HepG2 (cell line): ENCODE measurements at regions not wholly inside any gene's neighbourhood (a gene's known extent, or its start where the extent isn't known, plus 50 kb on each side); places are given as distances from the start of the nearest gene placed in this dataset.

ENCODE experiments used
- ATAC-seq: fragments of 200-7000 bp; cut with Tn5 transposase; 3 replicates; pipeline ENCODE4 v1.9.1; 2020; ENCODE audit warnings: mild to moderate bottlenecking, moderate library complexity
- BruUV-seq: library from RNA; stranded (reverse); fragments of 400-500 nt; replicated peaks from 2 replicates; lab custom pipeline; 2021; lab: Mats Ljungman, UMichigan
- CTCF ChIA-PET: fragments of 300-600 bp; formaldehyde crosslinking; extraction: SDS; loops from one replicate; lab custom pipeline; 2021; ENCODE audit warnings: low total read pairs, inconsistent platforms, low intra/inter-chr PET ratio; lab: Yijun Ruan, JAX
- POLR2A ChIA-PET: fragments of 350-600 bp; sonication (Branson Sonifier 250); formaldehyde crosslinking; loops from one replicate; lab custom pipeline; 2020; ENCODE audit warnings: antibody characterized with exemption, inconsistent platforms; lab: Yijun Ruan, JAX
- DNase-seq: peaks from one replicate; pipeline ENCODE4 v3.0.0-alpha.2; 2015; ENCODE audit warnings: low spot score
- FAIRE-seq: peaks from 3 replicates; lab custom pipeline; 2011; peaks lifted over from hg19 to GRCh38; lab: Jason Lieb, UNC
- H2AFZ ChIP-seq: one replicate; pipeline ENCODE4 v1.6.1; 2011; ENCODE audit warnings: low read length, inconsistent platforms
- H3K27ac ChIP-seq: fragments of 300-600 bp; 3 replicates; pipeline ENCODE4 v1.8.0; 2011; ENCODE audit warnings: mixed run types, mild to moderate bottlenecking, mixed read lengths, low read length, inconsistent platforms; ENCODE audit not compliant: insufficient read depth; ENCODE audit errors: extremely low read length
- H3K27me3 ChIP-seq, 2 experiments: fragments of 200-600 bp in 1 of 2; 2 replicates in 1 of 2; 3 replicates in 1 of 2; pipeline versions ENCODE4 v1.6.0 to v1.8.0; 2011; ENCODE audit warnings: low read length in 2 of 2, mild to moderate bottlenecking in 2 of 2, moderate library complexity in 2 of 2, inconsistent platforms in 1 of 2; ENCODE audit not compliant: insufficient read depth in 2 of 2, control insufficient read depth in 1 of 2
- H3K36me3 ChIP-seq, 2 experiments: fragments of 200-600 bp in 1 of 2; replicated peaks in 1 of 2; 2 replicates in 1 of 2; 3 replicates in 1 of 2; pipeline versions ENCODE4 v1.5.1 to v1.8.0; 2011; ENCODE audit warnings: low read length in 2 of 2, inconsistent platforms in 1 of 2; ENCODE audit not compliant: insufficient read depth in 2 of 2, control insufficient read depth in 1 of 2
- H3K4me1 ChIP-seq: 2 replicates; pipeline ENCODE4 v1.5.1; 2012; ENCODE audit warnings: low read length, inconsistent platforms; ENCODE audit not compliant: insufficient read depth
- H3K4me2 ChIP-seq: 2 replicates; pipeline ENCODE4 v1.6.0; 2011; ENCODE audit warnings: low read depth, low read length, inconsistent platforms
- H3K4me3 ChIP-seq, 3 experiments: fragments of 200-600 bp in 1 of 3; sonication (generic), shearing (Covaris generic) in 1 of 3; replicated peaks in 1 of 3; 2 replicates each; pipeline ENCODE4 v1.5.1; 2011 to 2016; ENCODE audit warnings: low read length in 3 of 3, inconsistent platforms in 2 of 3, low read depth in 2 of 3, mild to moderate bottlenecking in 2 of 3, control low read depth in 1 of 3, mixed read lengths in 1 of 3; ENCODE audit not compliant: insufficient read depth in 1 of 3
- H3K79me2 ChIP-seq: one replicate; pipeline ENCODE4 v1.6.1; 2011; ENCODE audit warnings: low read length, inconsistent platforms; ENCODE audit not compliant: insufficient read depth
- H3K9ac ChIP-seq: 2 replicates; pipeline ENCODE4 v1.6.0; 2011; ENCODE audit warnings: mild to moderate bottlenecking, low read depth, low read length, inconsistent platforms; ENCODE audit not compliant: insufficient read depth
- H3K9me3 ChIP-seq: 2 replicates; pipeline ENCODE4 v1.5.1; 2012; ENCODE audit warnings: mild to moderate bottlenecking, low read length
- H4K20me1 ChIP-seq: 2 replicates; pipeline ENCODE4 v1.6.0; 2011; ENCODE audit warnings: inconsistent platforms, mild to moderate bottlenecking, low read length, moderate library complexity; ENCODE audit not compliant: insufficient read depth
- ARNT2 ChIP-seq: sonication (generic); formaldehyde crosslinking; IDR thresholded peaks from 2 replicates; pipeline ENCODE4 v1.8.0; 2022; ENCODE audit warnings: mild to moderate bottlenecking, low read depth, missing genetic modification reagents, moderate library complexity
- CBFB ChIP-seq: sonication (generic); formaldehyde crosslinking; IDR thresholded peaks from 2 replicates; pipeline ENCODE4 v1.4.0; 2020; ENCODE audit warnings: missing genetic modification reagents
- CCDC6 ChIP-seq: sonication (generic); formaldehyde crosslinking; IDR thresholded peaks from 2 replicates; pipeline ENCODE4 v1.8.1; 2022; ENCODE audit warnings: mild to moderate bottlenecking, missing genetic modification reagents, moderate library complexity
- CHD4 ChIP-seq: fragments of 200-600 bp; sonication (generic); IDR thresholded peaks from 2 replicates; pipeline ENCODE4 v1.7.0; 2017; ENCODE audit warnings: mild to moderate bottlenecking, low read length, borderline replicate concordance
- KDM5B ChIP-seq: sonication (generic); formaldehyde crosslinking; IDR thresholded peaks from 2 replicates; pipeline ENCODE4 v1.4.0; 2020; ENCODE audit warnings: missing genetic modification reagents, mild to moderate bottlenecking, borderline replicate concordance
- MAFF ChIP-seq: IDR thresholded peaks from 2 replicates; pipeline ENCODE4 v1.6.1; 2011; ENCODE audit warnings: low read depth, low read length, improper control_type of control experiment
- MAFK ChIP-seq, 2 experiments: IDR thresholded peaks in 1 of 2; conservative IDR thresholded peaks in 1 of 2; 2 replicates each; pipeline ENCODE4 v1.6.1; 2011; ENCODE audit warnings: improper control_type of control experiment in 2 of 2, low read length in 2 of 2
- NFE2L2 ChIP-seq: fragments of 150-350 bp; IDR thresholded peaks from 2 replicates; pipeline ENCODE4 v1.6.1; 2014; ENCODE audit warnings: low read length
- PAWR ChIP-seq: sonication (generic); formaldehyde crosslinking; IDR thresholded peaks from 2 replicates; pipeline ENCODE4 v1.4.0; 2020; ENCODE audit warnings: missing genetic modification reagents, mild to moderate bottlenecking, borderline replicate concordance
- SALL1 ChIP-seq: sonication (generic); formaldehyde crosslinking; IDR thresholded peaks from 2 replicates; pipeline ENCODE4 v1.8.0; 2022; ENCODE audit warnings: mild to moderate bottlenecking, missing genetic modification reagents
- SALL2 ChIP-seq: sonication (generic); formaldehyde crosslinking; IDR thresholded peaks from 2 replicates; pipeline ENCODE4 v1.8.1; 2023; ENCODE audit warnings: mild to moderate bottlenecking, missing genetic modification reagents, inconsistent platforms
- SIN3A ChIP-seq: IDR thresholded peaks from 2 replicates; pipeline ENCODE4 v1.6.1; 2011; ENCODE audit warnings: low read depth, mild to moderate bottlenecking, control low read depth, low read length, borderline replicate concordance
- SKI ChIP-seq: fragments of 450-650 bp; IDR thresholded peaks from one replicate; pipeline ENCODE4 v1.6.1; 2018; ENCODE audit warnings: mild to moderate bottlenecking; ENCODE audit not compliant: partially characterized antibody
- U2AF1 ChIP-seq: fragments of 200-400 bp; formaldehyde crosslinking; optimal IDR thresholded peaks from 2 replicates; pipeline ENCODE3; 2017; ENCODE audit warnings: mild to moderate bottlenecking, low read depth, low read length
- ZBTB38 ChIP-seq: sonication (generic); formaldehyde crosslinking; IDR thresholded peaks from 2 replicates; pipeline ENCODE4 v1.5.1; 2020; ENCODE audit warnings: mild to moderate bottlenecking, missing genetic modification reagents
- ZBTB7B ChIP-seq: sonication (generic); formaldehyde crosslinking; IDR thresholded peaks from 2 replicates; pipeline ENCODE4 v1.4.0; 2020; ENCODE audit warnings: missing genetic modification reagents
- ZFAT ChIP-seq: sonication (generic); formaldehyde crosslinking; conservative IDR thresholded peaks from 2 replicates; pipeline ENCODE4 v1.8.1; 2023; ENCODE audit warnings: missing genetic modification reagents, inconsistent platforms
- ZFP1 ChIP-seq: IDR thresholded peaks from 2 replicates; pipeline ENCODE4 v1.6.1; 2016
- ZFP36L2 ChIP-seq: sonication (generic); formaldehyde crosslinking; IDR thresholded peaks from 2 replicates; pipeline ENCODE4 v1.4.0; 2020; ENCODE audit warnings: missing genetic modification reagents
- ZNF382 ChIP-seq: sonication (generic); formaldehyde crosslinking; IDR thresholded peaks from 2 replicates; pipeline ENCODE4 v1.5.0; 2020; ENCODE audit warnings: missing genetic modification reagents, mild to moderate bottlenecking, borderline replicate concordance
- ZNF75D ChIP-seq: sonication (generic); formaldehyde crosslinking; IDR thresholded peaks from 2 replicates; pipeline ENCODE4 v1.8.1; 2023; ENCODE audit warnings: missing genetic modification reagents, mild to moderate bottlenecking, borderline replicate concordance
- ZNF776 ChIP-seq: sonication (generic); formaldehyde crosslinking; IDR thresholded peaks from 2 replicates; pipeline ENCODE4 v1.4.0; 2020; ENCODE audit warnings: mild to moderate bottlenecking, missing genetic modification reagents
- WGBS: methylation state at CpG from one replicate; pipeline ENCODE4 v1.1.6; 2017; ENCODE audit warnings: low lambda C conversion rate; 5-methylcytosine and 5-hydroxymethylcytosine counted together
- in situ Hi-C: cut with HindIII; loops from 2 replicates; pipeline ENCODE4 v1.10.0; 2017; ENCODE audit warnings: low pct_unique_long_range_greater_than_20kb; ENCODE audit not compliant: extremely low pct_ligation_motif_present
- intact Hi-C: fragments of 100-400 bp; cut with micrococcal nuclease; formaldehyde crosslinking; loops from one replicate; pipeline ENCODE4 v1.10.0; 2022; ENCODE audit not compliant: unreplicated experiment
- TF ChIP-seq, protein P1 (sequence below): sonication (generic); formaldehyde crosslinking; IDR thresholded peaks from 2 replicates; pipeline ENCODE4 v1.8.0; 2022; ENCODE audit warnings: mild to moderate bottlenecking, missing genetic modification reagents, moderate library complexity

DNA sequence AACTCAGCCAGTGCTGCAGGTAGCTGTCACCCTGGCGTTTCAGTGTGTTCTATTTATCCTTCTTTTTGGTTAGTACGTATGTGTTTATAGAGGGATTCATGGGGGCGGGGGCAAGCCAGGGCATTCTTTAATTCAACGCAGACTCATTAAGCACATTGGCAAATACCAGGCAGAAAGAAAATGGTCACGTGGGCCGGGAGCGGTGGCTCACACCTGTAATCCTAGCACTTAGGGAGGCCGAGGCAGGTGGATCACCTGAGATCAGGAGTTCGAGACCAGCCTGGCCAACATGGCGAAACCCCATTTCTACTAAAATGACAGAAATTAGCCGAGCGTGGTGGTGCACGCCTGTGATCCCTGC lies 69.1 kb downstream of the HAPSTR1 start:
- Histone ChIP-seq H2AFZ (no peak overlapping the region), H3K36me3 (no peaks in the 10 kb centered on the region), H4K20me1 (no peaks in the 10 kb centered on the region), H3K27ac (no peak overlapping the region), H3K9ac (no peak overlapping the region), H3K79me2 (no peaks in the 10 kb centered on the region), H3K27me3 (peaks cover 0 to 23% of the 10 kb centered on the region in 2 experiments; a peak in 3 of 5 replicates)
- intact Hi-C loops: loop anchor here (1.0 to 10.0 kb wide), 3 partner anchors 65 to 1012 kb away; no protein-coding TSS in a partner anchor
- POLR2A ChIA-PET: no interaction called here
- no peak for ATAC-seq
- CTCF ChIA-PET: interaction anchor here (1.0 to 3.1 kb wide), 2 partner anchors 65 to 1021 kb away, joined by 4 to 23 read pairs; partner anchors contain the start of gene GRIN2A
- no TSS peak for BruUV-seq
- DNase-seq: no peak
- in situ Hi-C loops: loop anchor here (5.0 kb wide), 2 partner anchors 67 to 1022 kb away; partner anchors contain the start of gene GRIN2A
- WGBS: 50% methylated on average over 13 of the region's 13 CpGs
- TF ChIP-seq PAWR: no peak
- TF ChIP-seq ZNF75D (CRISPR knock-in tag): no peak
- no peak for TF ChIP-seq SKI
- 0 out of 2 replicates have a peak, but pooled peaks have one; percentile 26 for TF ChIP-seq CCDC6 (CRISPR knock-in tag)
- TF ChIP-seq ZNF776 (CRISPR knock-in tag): no peak
- TF ChIP-seq U2AF1: peak; percentile 9
- TF ChIP-seq ZBTB7B (CRISPR knock-in tag): no peak
- no peak for TF ChIP-seq SALL2 (CRISPR knock-in tag)
- TF ChIP-seq, all 625 proteins: peak for 2
- H3K4me1 ChIP-seq: peaks cover 14% of the 10 kb centered on the region
- no peak overlapping the region for H3K4me3 ChIP-seq
- H3K4me2 ChIP-seq: no peak overlapping the region
- no peaks in the 10 kb centered on the region for H3K9me3 ChIP-seq
- no peak for FAIRE-seq

DNA sequence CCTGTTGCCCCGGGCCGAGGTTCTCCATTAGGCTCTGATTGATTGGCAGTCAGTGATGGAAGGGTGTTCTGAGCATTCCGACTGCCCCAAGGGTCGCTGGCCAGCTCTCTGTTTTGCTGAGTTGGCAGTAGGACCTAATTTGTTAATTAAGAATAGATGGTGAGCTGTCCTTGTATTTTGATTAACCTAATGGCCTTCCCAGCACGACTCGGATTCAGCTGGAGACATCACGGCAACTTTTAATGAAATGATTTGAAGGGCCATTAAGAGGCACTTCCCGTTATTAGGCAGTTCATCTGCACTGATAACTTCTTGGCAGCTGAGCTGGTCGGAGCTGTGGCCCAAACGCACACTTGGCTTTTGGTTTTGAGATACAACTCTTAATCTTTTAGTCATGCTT lies 74.2 kb downstream of the HAPSTR1 start:
- Histone ChIP-seq H3K36me3 (no peaks in the 10 kb centered on the region), H3K4me1 (no peaks in the 10 kb centered on the region), H3K27ac (no peak overlapping the region), H3K9me3 (no peaks in the 10 kb centered on the region), H4K20me1 (no peaks in the 10 kb centered on the region), H3K79me2 (no peaks in the 10 kb centered on the region), H3K4me3 (no peak overlapping the region), H3K27me3 (peaks cover 0 to 27% of the 10 kb centered on the region in 2 experiments; a peak in 2 of 5 replicates), H2AFZ (no peak overlapping the region), H3K4me2 (no peak overlapping the region), H3K9ac (no peak overlapping the region)
- intact Hi-C loops (loop anchor here (10.0 kb wide), 1 partner anchor 139 kb away; no protein-coding TSS in a partner anchor), in situ Hi-C loops (no loop called here)
- ChIA-PET POLR2A (no interaction called here), CTCF (no interaction called here)
- FAIRE-seq: no peak
- no peak for ATAC-seq
- no TSS peak for BruUV-seq
- WGBS: 33% methylated on average over 10 of the region's 10 CpGs
- no peak for DNase-seq
- peak; percentile 91 to 94 for TF ChIP-seq MAFK (conservative IDR thresholded peaks at IDR 0.05 in 1 of 2, IDR thresholded peaks at IDR 0.05 in 1 of 2; ENCODE audit: low read length in 2 of 2)
- no peak for TF ChIP-seq KDM5B (CRISPR knock-in tag)
- TF ChIP-seq ARNT2 (CRISPR knock-in tag): no peak
- peak; percentile 86 for TF ChIP-seq MAFF
- TF ChIP-seq, protein P1, sequence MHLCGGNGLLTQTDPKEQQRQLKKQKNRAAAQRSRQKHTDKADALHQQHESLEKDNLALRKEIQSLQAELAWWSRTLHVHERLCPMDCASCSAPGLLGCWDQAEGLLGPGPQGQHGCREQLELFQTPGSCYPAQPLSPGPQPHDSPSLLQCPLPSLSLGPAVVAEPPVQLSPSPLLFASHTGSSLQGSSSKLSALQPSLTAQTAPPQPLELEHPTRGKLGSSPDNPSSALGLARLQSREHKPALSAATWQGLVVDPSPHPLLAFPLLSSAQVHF (CRISPR knock-in tag): no peak
- TF ChIP-seq ZFP1: no peak
- no peak for TF ChIP-seq ZBTB38 (CRISPR knock-in tag)
- no peak for TF ChIP-seq SALL1 (CRISPR knock-in tag)
- no peak for TF ChIP-seq ZFAT (CRISPR knock-in tag)
- no peak for TF ChIP-seq SIN3A
- TF ChIP-seq CBFB (CRISPR knock-in tag): no peak
- no peak for TF ChIP-seq CHD4
- no peak for TF ChIP-seq NFE2L2
- no peak for TF ChIP-seq ZNF382
- TF ChIP-seq ZFP36L2 (CRISPR knock-in tag): no peak
